Loucy (cell line): ENCODE measurements at regions not wholly inside any gene's neighbourhood (a gene's known extent, or its start where the extent isn't known, plus 50 kb on each side); places are given as distances from the start of the nearest gene placed in this dataset.

ENCODE experiments used
- EZH2phosphoT487 ChIP-seq: fragments of 200-600 bp; IDR thresholded peaks from 2 replicates; pipeline ENCODE4 v1.6.1; 2018; ENCODE audit warnings: antibody characterized with exemption, mild to moderate bottlenecking, moderate library complexity, borderline replicate concordance
- TF ChIP-seq, protein P1 (sequence below): fragments of 200-600 bp; sonication (generic); conservative IDR thresholded peaks from 2 replicates; pipeline ENCODE4 v1.5.1; 2014; ENCODE audit warnings: mild to moderate bottlenecking, antibody characterized with exemption, low read length

DNA sequence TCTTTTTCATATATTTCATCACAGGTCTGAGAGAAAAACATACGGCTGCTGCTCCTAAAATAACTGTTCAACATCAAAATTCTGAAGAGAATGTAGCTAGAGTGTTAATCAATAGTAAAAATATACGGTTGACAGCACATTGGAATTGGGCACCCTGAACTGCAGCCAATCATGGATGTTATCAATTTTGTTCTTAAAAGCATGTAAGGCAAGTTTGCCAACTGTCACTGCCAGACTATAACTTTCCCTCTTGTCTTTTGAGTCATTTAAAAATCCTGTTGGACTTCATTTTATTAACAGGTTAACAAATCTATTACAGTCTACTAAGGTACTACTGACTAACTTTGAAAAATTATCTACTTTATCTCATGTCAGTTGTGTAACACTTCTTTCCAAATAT is 592.8 kb downstream of the HACE1 start:
- TF ChIP-seq, protein P1, sequence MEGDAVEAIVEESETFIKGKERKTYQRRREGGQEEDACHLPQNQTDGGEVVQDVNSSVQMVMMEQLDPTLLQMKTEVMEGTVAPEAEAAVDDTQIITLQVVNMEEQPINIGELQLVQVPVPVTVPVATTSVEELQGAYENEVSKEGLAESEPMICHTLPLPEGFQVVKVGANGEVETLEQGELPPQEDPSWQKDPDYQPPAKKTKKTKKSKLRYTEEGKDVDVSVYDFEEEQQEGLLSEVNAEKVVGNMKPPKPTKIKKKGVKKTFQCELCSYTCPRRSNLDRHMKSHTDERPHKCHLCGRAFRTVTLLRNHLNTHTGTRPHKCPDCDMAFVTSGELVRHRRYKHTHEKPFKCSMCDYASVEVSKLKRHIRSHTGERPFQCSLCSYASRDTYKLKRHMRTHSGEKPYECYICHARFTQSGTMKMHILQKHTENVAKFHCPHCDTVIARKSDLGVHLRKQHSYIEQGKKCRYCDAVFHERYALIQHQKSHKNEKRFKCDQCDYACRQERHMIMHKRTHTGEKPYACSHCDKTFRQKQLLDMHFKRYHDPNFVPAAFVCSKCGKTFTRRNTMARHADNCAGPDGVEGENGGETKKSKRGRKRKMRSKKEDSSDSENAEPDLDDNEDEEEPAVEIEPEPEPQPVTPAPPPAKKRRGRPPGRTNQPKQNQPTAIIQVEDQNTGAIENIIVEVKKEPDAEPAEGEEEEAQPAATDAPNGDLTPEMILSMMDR, result no peak
- no peak for TF ChIP-seq EZH2phosphoT487
